Bronchial epithelial cell (primary cell): ENCODE measurements at regions not wholly inside any gene's neighbourhood (a gene's known extent, or its start where the extent isn't known, plus 50 kb on each side); places are given as distances from the start of the nearest gene placed in this dataset.

ENCODE experiments used
- DNase-seq: peaks from one replicate; pipeline ENCODE4 v3.0.0-alpha.2; 2010; ENCODE audit warnings: low read depth
- FAIRE-seq: peaks from 2 replicates; lab custom pipeline; 2011; peaks lifted over from hg19 to GRCh38; lab: Jason Lieb, UNC
- H3K27me3 ChIP-seq: 2 replicates; pipeline ENCODE4 v1.5.1; 2011; ENCODE audit warnings: low read length; ENCODE audit not compliant: control insufficient read depth, insufficient read depth
- H3K36me3 ChIP-seq: 2 replicates; pipeline ENCODE4 v1.5.1; 2011; ENCODE audit warnings: low read length; ENCODE audit not compliant: control insufficient read depth, insufficient read depth
- H3K4me3 ChIP-seq: 2 replicates; pipeline ENCODE4 v1.5.1; 2011; ENCODE audit warnings: mild to moderate bottlenecking, low read depth, low read length, control low read depth
- TF ChIP-seq, protein P1 (sequence below): IDR thresholded peaks from 2 replicates; pipeline ENCODE4 v1.5.1; 2011; ENCODE audit warnings: mild to moderate bottlenecking, moderate library complexity, low read length, control low read depth, inconsistent platforms; ENCODE audit not compliant: insufficient read depth, severe bottlenecking

DNA sequence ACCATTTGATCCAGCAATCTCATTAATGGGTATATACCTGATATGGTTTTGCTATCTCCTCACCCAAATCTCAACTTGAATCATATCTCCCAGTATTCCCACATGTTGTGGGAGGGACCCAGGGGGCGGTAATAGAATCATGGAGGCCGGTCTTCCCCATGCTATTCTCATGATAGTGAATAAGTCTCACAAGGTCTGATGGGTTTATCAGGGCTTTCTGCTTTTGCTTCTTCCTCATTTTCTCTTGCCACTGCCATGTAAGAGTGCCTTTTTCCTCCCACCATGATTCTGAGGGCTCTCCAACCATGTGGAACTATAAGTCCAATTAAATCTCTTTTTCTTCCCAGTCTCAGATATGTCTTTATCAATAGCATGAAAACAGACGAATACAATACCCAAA, 74.5 kb upstream of the APC start:
- Histone ChIP-seq H3K4me3 (no peak overlapping the region), H3K36me3 (no peaks in the 10 kb centered on the region), H3K27me3 (no peaks in the 10 kb centered on the region)
- TF ChIP-seq, protein P1, sequence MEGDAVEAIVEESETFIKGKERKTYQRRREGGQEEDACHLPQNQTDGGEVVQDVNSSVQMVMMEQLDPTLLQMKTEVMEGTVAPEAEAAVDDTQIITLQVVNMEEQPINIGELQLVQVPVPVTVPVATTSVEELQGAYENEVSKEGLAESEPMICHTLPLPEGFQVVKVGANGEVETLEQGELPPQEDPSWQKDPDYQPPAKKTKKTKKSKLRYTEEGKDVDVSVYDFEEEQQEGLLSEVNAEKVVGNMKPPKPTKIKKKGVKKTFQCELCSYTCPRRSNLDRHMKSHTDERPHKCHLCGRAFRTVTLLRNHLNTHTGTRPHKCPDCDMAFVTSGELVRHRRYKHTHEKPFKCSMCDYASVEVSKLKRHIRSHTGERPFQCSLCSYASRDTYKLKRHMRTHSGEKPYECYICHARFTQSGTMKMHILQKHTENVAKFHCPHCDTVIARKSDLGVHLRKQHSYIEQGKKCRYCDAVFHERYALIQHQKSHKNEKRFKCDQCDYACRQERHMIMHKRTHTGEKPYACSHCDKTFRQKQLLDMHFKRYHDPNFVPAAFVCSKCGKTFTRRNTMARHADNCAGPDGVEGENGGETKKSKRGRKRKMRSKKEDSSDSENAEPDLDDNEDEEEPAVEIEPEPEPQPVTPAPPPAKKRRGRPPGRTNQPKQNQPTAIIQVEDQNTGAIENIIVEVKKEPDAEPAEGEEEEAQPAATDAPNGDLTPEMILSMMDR: no peak
- no peak for FAIRE-seq
- DNase-seq: no peak

DNA sequence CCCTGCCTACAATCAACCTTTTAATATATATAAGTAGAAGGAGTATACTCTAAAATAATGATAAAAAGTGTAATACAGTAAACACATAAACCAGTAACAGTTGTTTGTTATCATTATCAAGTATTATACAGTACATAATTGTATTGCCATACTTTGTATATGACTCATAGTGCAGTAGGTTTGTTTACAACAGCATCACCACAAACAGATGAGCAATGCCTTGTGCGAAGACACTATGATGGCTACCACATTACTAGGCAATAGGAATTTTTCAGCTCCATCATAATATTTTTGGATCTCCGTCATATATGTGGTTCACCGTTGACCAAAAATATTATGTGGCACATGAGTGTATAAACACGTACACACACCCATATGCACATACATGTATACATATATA, 69.7 kb upstream of the APC start:
- no peaks in the 10 kb centered on the region for H3K36me3 ChIP-seq
- TF ChIP-seq, protein P1: no peak
- peak; percentile 53 for DNase-seq
- no peaks in the 10 kb centered on the region for H3K27me3 ChIP-seq
- no peak for FAIRE-seq
- no peak overlapping the region for H3K4me3 ChIP-seq

DNA sequence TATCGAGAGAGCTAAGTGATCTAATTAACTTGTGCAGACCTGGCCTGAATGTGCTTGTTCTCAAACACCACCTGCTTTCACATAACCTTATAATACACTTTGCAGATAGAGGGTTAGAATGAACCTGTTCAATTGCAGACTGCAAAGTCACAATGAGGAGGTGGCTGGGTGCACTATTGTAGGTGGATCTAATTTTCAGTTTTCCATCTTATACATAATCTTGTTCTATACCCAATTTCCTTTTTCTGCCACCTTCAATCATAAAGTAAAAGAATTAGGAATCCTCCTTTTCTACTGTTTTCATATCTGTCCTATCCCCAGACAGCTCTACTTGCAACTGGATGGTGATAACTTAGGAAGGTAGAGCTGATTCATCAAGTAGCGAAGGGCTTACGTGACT, 68.8 kb upstream of the APC start:
- FAIRE-seq (no peak), DNase-seq (no peak)
- H3K27me3 ChIP-seq: no peaks in the 10 kb centered on the region
- H3K36me3 ChIP-seq: no peaks in the 10 kb centered on the region
- no peak overlapping the region for H3K4me3 ChIP-seq
- TF ChIP-seq, protein P1: no peak

DNA sequence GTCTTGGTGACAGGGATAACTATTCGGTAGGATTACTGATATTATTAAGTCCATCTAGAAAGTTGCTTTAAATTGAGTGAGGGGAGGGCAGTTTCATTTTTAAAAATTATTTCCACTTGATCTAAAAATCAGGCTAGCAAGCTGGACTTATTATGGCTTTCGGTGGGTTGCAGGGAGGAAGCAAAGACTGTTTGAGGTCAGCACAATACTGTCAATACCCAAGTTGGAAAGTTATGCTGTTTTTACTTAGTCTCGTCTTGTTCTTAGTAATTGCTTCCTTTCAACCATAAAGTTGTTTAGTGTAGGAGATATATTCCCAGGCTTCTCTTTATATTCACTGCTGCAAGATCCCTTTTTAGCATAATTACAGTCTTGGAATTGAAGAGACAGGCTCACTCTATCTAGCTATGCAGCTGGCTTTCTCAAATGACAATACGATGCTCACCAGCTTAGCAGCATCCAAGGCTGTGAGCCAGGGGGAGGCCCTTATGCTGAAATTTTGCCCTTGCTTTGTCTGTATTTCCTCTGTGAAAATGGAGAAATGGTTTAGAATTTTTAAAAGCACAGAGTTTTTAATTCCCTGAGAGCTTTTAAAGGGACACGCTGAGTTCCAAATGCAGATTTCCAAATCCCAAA, 68.2 kb upstream of the APC start:
- FAIRE-seq (no peak), DNase-seq (no peak)
- no peaks in the 10 kb centered on the region for H3K36me3 ChIP-seq
- H3K27me3 ChIP-seq: no peaks in the 10 kb centered on the region
- TF ChIP-seq, protein P1: no peak
- no peak overlapping the region for H3K4me3 ChIP-seq

DNA sequence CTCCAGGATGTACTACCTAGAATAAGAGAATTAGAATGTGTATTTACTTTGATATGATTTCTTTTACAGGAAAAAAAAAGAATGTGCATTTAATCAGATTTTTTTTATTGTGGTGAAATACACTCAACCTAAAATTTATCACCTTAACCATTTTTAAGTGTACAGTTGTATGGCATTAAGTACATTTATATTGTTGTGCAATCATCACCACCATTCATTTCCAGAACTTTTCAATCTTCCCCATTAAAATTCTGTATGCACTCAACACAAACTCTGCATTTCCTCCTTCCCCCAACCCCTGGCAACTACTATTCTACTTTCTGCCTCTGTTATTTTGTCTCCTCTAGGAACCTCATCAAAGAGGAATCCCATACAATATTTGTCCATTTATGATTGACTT, 66.0 kb upstream of the APC start:
- no peak overlapping the region for H3K4me3 ChIP-seq

DNA sequence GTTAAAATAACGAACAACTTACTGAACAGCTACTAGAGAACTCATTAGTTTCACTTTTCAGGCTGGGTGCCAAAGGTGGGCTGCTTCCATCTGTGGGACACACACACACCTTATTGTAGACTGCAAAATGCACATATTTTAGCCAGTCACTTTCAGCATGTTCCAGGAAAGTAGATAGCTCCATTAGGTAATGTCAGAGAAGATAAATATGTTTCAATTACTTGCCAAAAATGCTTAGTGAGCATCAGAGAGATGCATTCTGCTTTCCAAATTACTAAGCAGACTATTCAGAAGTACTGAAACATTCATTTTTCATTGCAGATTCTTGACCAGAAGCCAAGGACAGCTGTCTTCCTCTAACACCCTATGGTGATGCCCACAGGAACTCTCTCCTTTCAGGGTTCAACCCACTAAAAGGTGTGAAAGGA, 56.2 kb upstream of the APC start:
- H3K27me3 ChIP-seq: no peaks in the 10 kb centered on the region
- no peak overlapping the region for H3K4me3 ChIP-seq
- no peaks in the 10 kb centered on the region for H3K36me3 ChIP-seq
- DNase-seq (no peak), FAIRE-seq (no peak)
- TF ChIP-seq, protein P1: no peak

More for the DNA sequence above, 66.0 kb upstream of the APC start:
- no peak for FAIRE-seq
- Histone ChIP-seq H3K27me3 (no peaks in the 10 kb centered on the region), H3K36me3 (no peaks in the 10 kb centered on the region)
- no peak for DNase-seq
- TF ChIP-seq, protein P1: no peak
